ENCODE measurements at regions not wholly inside any gene's neighbourhood (a gene's known extent, or its start where the extent isn't known, plus 50 kb on each side); places are given as distances from the start of the nearest gene placed in this dataset.
"Not testable (repeated sequence)": the region's sequence is repeated elsewhere in the genome, so short reads cannot be mapped to it uniquely, and the experiment has no call there.

DNA sequence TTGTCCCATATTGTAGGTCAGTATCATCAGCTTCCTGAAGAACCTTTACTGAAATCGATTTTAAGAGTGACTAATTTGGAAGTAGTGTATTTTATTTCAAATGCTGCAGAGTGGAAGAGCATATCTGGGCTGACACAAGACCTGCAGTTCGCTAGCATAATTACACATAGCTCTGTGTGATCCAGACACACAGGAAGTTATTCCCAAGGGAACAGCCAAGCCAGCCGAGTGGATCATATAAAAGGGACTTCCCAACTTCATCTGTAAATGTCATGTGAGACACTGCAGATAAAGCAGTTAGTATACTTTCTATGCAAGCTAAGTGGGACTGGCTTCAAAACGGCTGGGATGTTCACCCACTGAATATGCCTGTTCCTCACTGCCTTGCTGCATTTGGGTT lies 760.4 kb downstream of the SLITRK1 start:
- no peak for DNase-seq (ENCODE audit: low read depth in 2 of 2)

DNA sequence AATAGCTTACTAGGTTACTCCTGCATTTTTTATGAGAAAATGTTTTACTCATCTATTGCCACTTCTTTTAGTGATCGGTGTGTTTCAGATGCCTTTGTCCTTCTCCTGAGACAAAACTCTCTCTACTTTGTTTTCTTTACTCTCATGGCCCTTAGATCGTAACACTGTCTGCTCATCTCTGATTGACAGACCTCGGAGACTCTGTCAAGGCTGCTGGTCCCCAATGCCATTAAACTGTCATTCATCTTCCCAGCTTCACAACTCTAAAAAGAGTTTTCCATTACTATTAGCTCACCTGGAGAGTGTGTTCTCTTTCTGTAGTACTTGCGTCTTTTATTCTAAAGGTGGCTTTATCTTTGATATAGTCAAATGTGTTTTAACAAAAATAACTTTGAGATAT lies 765.2 kb downstream of the SLITRK1 start:
- no peak for DNase-seq (ENCODE audit: low read depth in 2 of 2)

DNA sequence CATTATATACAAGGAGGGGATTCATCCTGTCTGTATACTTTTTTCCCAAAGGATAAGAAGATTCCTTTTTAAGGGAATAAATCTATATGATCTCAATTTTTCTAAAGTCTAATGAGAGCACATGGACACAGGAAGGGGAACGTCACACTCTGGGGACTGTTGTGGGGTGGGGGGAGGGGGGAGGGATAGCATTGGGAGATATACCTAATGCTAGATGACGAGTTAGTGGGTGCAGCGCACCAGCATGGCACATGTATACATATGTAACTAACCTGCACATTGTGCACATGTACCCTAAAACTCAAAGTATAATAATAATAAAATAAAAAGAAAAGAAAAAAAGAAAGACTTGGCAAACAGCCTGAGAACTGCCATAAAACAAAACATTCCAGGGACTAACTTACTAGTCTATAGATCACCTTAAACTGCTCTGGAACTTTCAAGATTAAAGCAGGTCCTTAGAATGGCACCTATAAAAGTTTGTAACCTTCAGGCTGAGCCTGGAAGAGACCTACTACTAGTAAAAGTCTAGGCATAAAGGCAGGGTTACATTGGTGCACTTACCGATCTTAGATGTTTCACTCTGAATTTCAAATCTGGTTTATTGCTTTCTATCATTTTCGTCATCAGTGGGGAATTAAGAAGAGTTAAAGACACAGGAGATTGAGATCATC lies 780.6 kb downstream of the SLITRK1 start:
- not testable (repeated sequence) for DNase-seq (ENCODE audit: low read depth in 2 of 2)

DNA sequence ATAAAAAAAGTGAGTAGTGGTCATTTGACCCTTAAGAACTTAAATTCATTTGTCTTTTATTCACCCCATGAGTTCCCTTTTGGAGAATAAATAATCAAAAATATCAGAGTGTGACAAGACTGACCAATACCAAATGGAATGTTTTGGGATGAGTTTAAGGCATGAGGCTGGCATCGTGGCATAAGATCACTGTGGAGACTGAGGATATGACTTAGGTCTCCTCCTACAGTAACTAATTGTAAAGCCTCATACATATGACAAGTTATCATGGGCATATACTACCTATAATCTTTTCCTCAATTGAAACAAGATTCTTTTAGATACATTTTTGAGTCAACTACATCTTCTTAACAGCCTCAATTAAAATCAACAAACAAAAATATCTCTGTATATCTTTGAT lies 782.0 kb downstream of the SLITRK1 start:
- DNase-seq (ENCODE audit: low read depth in 2 of 2) = no peak

DNA sequence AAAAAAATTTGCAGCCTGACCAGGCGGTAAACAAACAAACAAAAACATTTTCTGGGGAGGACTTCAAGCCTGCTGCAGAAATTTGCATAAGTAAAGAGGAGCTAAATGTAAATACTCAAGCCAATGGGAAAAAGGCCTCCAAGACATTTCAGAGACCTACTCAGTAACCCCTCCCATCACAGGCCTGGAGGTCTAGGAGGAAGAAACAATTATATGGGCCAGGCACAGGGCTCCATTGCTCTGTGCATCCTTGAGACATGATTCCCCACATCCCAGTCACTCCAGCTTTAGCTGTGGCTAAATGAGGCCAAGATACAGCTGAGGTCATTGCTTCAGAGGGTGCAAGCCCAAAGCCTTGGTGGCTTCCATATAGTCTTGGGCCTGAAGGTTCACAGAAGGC lies 793.4 kb downstream of the SLITRK1 start:
- DNase-seq (ENCODE audit: low read depth in 2 of 2) = no peak

DNA sequence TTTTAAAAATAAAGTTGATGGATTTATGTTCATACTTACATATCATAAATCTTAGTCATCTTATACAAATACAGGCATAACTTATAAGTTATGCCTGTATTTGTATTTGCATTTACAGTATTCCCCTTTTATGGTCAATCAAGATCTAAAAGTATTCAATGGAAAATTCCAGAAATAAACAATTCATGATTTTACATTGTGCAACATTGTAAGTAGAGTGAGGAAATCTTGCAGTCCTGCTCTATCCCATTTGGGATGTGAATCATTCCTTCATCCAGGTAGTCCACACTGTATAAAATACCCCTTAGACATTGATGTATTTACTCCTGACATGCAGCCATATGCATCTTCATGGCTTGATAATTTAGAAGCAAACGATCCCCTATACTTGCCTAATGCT lies 795.3 kb downstream of the SLITRK1 start:
- DNase-seq (ENCODE audit: low read depth in 2 of 2) = no peak

DNA sequence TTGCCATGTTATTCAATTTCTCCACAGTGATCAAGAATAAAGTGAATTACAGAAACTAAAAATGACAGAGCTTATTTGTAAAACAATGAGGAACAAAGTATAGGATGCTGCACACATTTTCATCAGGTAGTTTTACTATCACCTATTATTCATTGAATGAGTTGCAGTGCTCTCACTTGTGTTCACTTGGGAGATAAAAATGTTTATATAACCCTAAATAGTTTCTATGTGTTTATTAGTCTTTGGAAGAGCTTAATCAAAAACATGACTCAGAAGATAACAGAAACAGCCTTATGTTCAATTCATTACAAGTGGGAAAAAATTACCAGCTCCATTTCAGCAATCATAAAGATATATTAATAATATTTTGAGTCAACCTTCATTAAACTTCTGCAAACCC lies 796.2 kb downstream of the SLITRK1 start:
- no peak for DNase-seq (ENCODE audit: low read depth in 2 of 2)

DNA sequence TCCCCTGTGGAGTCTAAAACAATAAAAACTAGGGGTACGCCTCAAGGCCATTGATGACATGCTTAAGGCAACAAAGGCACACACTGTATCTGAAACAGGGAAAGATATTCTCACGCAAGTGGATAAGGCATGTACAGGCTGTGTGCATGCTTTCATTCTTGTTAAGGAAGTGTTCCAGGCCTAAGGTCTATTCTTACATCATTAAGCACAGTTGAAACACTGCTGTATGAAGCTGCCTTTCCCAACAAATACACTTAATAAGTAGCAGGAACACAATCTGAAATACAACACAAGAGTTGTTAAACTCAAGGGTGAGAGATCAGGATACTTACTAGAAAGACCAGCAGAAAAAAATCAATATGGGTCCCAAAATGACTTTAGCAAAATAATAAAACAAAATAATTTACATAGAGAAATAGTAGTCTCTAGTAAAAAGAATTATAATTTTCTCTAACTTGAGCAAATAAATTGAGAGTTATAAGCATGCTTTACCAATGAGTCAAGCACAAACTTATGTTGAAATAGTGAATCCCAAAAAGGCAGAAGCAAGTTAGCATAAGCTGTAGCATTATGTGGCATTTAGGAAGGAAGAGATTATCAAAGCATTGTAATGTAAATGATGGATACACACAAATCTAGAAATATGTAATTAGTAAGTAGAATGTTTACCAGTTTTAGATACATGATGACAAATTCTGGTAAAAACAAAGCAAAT lies 796.9 kb downstream of the SLITRK1 start:
- DNase-seq (ENCODE audit: low read depth in 2 of 2) = no peak

DNA sequence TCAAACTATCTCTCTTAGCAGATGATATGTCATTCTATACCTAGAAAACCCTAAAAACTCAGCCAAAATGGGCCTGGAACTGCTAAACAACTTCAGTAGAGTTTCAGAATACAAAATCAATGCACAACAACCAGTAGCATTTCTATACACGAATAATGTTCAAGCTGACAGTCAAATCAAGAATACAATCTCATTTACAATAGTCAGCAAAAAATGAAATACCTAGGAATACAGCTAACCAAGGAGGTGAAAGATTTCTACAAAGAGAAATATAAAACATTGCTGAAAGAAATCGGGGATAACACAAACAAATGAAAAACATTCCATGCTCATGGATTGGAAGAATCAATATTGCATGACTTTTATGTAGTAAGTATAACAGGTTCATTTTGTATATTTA lies 804.8 kb downstream of the SLITRK1 start:
- DNase-seq (ENCODE audit: low read depth in 2 of 2) = no peak

DNA sequence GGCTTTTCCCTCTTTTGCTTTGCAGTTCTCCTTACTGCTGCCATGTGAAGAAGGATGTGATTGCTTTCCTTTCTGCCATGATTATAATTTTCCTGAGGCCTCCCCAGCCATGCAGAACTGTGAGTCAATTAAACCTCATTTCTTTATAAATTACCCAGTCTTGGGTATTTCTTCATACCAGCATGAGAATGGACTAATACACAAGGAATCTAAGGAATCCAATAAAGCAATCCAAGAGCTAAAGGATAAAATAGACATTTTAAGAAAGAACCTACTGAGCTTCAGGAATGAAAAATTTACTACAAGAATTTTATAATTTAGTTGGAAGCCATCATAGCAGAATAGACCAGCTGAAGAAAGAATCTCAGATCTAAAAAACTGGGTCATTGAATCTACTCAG lies 808.3 kb downstream of the SLITRK1 start:
- DNase-seq (ENCODE audit: low read depth in 2 of 2) = not testable (repeated sequence)

DNA sequence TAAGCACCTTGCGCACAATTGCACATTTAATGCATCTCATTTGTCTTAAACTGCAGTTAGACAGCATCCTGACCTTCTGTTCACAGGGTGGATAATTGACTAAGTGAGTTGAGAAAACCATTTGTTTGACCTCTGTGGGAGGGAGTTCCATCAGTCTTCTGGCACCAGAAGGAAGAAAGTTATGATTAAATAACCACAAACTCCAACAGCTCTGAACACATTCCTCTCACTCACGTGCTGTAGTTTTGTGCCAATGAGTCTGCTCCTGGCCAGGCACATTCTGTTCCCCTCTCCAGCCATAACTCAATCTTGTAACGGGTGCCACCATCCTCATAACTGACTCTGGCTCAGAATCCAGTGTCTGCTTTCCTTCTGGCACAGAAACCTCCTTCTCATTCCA lies 817.2 kb downstream of the SLITRK1 start:
- no peak for DNase-seq (ENCODE audit: low read depth in 2 of 2)

DNA sequence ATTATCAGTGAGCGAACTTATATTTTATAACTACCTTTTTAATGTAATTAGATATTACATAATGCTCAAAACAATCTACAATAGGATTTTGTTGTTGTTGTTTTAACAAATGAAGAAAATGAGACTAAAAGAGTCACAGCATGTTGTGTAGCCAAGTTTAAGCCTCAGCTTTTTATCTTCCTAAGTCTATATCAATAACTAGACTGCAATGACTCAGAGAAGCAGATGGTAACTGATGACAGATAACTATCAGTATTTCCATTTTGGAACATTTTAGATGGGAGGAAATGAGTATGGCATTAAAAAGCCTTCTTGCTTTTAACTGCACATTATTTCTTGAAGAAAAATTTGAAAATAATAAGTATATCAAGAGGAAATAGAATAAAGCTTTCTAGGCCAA lies 825.2 kb downstream of the SLITRK1 start:
- DNase-seq (ENCODE audit: low read depth in 2 of 2) = no peak

DNA sequence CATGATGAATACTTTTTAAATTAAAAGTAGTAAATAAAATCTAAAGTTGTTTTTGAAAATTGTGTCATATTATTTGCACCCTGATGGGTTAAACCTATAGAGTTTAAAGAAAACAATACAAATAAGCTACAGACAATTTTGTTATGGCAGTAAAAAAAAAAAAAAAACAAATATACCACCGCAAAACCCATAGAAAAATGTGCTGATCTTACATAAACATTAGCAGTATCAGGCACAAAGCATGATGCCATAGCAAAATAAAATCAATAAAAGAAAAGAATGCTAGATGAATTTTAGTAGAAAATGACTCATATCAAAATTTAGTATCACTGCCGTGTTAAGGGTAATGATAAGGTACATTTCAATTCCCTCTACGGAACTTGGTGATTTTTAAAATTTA lies 826.0 kb downstream of the SLITRK1 start:
- DNase-seq (ENCODE audit: low read depth in 2 of 2) = no peak

DNA sequence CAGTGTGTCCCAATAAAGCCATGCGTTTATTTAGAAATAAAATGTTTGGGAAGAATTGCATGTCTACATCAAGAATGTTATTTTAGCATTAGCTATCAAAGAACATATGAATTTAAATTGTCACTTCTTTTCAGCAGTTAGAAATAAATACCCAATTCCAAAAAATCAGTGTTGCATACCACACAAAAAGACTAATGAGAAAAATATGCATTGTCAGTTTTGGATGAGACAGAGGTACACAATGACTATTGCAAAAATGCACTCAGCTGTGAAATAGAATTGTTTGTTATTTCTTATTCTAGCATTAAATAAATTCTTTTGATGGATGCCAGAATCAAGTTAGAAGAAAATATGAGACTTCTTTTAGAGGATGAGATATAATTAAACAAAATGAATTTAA lies 833.9 kb downstream of the SLITRK1 start:
- no peak for DNase-seq (ENCODE audit: low read depth in 2 of 2)

DNA sequence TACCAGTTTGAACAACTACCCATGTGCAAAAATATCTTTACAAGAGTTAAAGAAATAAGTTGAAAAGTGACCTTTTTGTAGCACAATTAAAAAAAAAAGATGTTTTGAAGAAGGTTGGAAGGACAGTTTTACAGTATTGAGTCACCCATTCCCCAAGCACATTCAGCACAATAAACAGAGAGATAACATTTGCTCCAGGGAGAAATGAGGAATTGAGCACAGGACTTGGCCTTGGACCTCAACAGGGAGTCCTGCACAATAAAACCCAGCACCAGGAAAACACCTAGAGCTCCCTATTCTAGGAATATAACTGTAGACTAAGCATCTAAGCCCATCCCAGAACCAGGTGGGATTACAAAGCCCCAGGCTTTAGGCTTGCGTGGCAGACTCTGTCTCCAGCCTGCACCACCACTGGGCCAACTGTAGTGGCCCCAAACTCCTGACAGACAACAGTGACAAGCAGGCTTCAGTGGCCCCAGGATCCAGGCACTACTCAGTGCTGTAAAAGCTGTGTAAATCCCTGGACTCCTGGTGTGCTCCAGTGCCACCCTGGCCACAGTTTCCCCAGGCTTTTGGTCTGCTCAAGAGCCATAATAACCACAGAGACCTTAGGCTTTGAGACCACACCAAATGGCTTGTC lies 857.2 kb downstream of the SLITRK1 start:
- DNase-seq (ENCODE audit: low read depth in 2 of 2) = no peak

DNA sequence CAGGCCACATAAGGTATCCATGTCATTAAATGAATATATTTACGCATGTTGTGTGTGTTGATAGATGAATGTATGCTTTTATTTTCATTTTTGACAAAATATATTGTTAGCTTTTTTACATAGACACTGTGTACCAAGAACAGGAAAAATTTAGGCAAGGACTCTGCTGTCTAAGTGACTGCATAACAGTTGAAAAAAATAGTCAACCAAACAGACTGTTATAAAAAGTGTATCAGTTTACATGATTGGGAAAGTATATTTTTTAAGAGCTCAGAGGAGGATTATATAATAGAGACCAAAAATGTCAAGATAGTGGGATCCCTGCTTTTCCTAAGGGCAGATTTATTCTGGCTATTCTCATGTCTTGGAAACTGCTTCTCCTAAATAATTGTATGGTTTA lies 858.0 kb downstream of the SLITRK1 start:
- no peak for DNase-seq (ENCODE audit: low read depth in 2 of 2)

DNA sequence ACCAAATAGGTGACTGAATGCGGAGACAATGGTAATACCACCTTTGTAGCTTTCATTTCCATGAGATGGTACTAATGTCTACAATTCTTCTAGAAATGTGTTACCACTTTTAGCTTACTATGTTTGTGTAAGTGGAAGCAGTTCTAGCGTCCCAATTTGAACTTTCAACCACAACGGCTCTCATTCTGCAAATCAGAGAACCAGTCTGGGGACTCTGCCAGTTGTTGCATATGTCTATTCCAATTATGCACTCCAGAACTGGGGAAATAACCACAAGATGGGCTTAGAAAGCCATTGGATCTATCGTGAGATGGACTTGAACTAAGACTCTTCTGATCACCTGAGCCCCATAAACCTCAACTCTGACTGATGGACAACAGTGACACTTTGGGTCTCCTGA lies 862.3 kb downstream of the SLITRK1 start:
- DNase-seq (ENCODE audit: low read depth in 2 of 2) = no peak

DNA sequence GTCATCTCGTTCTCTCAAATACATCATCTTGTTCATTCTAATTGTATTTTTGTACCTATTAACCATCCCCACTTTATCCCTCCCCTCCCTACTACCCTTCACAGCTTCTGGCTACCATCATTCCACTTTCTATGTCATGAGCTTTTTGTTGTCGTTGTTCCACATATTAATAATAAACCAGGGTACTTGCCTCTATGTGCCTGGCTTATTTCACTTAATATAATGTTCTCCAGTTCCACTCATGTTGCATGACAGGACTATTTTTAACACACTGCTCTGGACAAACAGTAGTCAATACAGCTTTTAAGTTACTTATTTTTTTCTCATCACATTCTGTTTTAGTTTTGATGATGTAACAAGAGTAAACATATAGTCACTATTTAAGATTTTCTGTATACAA lies 872.3 kb downstream of the SLITRK1 start:
- no peak for DNase-seq (ENCODE audit: low read depth in 2 of 2)

DNA sequence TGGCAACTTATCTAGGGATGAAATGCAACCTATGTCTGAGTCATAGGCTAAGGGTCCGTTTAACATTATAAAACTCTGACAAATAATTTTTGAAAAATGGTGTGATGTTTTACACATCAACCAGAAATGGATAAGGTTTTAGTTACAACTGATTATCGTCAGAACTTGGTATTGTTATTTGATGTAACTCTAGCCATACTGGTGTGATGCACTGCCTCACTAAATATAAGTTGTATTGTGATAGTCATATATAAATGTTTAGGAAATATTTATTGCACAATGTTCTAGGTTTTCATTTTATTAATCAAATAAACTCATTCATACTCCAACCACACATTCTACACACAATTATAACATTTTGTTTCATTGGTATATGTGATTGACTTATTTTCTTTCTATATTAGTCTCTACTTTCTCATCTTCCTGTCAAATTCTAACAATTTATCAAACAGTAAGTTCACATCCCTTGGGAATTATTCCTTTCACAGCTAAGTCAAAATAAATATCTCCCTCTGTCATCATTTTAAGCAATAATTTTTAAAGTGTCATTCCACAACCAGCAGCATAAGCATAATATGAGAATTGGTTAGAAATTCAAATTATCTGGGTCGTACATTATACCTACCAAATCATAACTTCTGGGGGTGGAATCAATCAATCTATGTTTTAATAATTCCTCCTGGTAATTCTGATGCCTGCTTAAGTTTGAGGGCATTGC lies 873.9 kb downstream of the SLITRK1 start:
- no peak for DNase-seq (ENCODE audit: low read depth in 2 of 2)

DNA sequence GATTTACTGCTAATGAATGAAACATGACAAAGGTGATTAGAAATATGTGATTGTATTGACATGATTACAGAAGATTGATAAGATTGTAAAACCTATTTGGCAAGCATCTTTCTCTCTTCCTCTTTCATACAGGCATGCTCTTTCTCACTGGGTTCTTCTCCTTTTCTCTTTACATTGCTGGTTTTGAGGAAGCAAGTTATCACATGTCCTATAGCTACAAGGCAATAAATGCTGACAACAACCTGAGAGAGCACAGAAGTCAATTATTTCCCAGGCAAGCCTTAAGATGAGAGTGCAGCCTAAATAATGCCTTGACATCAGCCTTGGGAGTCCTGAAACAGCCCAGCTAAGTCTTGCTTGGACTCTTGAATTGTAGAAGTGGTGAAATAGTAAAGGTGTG lies 875.0 kb downstream of the SLITRK1 start:
- DNase-seq (ENCODE audit: low read depth in 2 of 2) = no peak

DNA sequence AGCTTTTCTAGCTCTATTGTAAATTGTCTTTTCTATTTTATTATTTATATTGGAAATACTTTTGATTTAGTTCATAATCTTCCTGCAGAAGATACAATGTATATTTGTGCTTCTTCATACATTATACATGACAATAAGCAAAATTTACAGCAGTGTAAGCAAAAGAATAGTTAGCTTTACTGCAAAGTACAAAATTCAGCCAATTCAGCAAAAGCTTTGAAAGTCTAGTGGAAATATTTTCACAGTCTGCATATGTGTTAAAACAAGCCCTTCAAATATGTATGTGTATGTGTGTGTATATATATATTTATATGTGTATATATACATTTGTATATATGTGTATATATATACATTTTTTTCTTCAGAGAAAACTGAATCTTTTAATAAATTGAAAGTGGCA lies 879.1 kb downstream of the SLITRK1 start:
- DNase-seq (ENCODE audit: low read depth in 2 of 2) = no peak

DNA sequence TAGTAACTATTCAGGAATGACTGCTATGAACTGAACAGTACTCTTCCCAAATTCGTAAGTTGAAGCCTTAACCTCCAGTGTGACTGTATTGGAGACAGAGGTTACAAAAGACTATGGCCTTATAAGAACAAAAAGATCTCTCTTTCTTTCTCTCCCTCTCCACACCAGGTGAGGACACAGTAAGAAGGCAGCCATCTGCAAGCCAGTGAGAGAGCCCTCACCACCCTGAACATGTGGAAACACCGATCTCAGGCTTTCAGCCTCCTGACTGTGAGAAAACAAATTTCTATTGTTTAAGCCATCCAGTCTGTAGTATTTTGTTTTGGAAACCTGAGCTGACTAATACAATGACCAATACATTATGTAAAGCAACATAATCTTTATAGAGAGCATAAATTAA lies 888.9 kb downstream of the SLITRK1 start:
- no peak for DNase-seq (ENCODE audit: low read depth in 2 of 2)

DNA sequence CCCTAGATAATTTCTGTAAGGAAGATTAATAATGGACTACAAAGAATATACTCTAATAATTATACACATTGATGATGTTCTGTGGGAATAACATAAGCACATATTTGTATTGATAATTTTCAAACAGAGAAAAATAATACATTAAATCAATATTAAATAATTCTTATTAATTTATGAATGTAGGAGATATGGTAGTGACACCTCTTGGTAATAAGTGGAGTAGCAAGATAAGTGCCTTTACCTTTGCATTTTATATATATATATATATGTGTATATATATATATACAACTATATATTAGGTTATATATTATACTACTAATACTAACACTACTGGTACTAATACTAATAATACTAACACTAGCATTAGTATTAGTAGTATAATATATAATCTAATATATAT lies 905.8 kb downstream of the SLITRK1 start:
- no peak for DNase-seq (ENCODE audit: low read depth in 2 of 2)
